HG03457 (cell line): ENCODE measurements at regions not wholly inside any gene's neighbourhood (a gene's known extent, or its start where the extent isn't known, plus 50 kb on each side); places are given as distances from the start of the nearest gene placed in this dataset.

Experiments
- ATAC-seq: cut with Tn5 transposase; IDR thresholded peaks from one replicate; pipeline ENCODE4 v1.9.1; 2021; ENCODE audit warnings: moderate number of reproducible peaks; ENCODE audit not compliant: unreplicated experiment

DNA sequence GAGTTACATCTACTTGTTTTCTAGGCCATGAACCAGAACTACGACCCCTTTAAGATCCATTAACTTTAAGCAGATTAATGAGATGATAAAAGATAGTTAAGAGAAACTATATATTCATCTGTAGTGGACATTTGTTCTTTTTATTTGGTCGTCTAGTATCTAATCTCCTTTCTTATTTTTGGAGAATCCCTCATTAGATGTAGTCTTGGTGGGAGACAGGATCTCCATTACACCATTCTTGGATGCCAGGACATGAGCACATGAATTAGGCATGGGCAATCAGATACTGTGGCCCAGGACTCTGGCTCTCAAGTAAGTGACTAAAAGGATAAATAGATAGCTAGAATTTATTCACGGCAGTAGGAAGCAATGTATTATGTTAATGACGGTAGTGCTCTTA is 245.0 kb downstream of the ATP23 start:
- no peak for ATAC-seq

DNA sequence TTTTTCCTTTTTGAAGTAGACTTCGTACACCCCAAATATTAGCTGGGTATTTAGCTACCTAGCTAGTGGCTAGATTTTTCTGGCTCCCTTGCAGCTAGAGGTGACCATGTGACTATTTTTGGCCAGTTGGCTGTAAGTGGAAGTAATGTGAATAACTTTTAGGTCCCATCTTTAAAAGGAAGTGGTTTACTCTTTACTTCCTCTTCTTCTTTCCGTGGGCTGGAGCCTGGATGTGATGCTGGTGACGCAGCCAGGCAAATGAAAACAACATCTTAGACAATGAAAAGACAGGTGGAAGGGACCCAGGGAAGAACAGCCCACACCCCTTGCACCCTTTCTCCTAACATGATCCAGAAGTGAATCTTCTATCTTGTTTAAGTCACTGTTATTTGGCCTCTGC is 245.5 kb downstream of the ATP23 start:
- no peak for ATAC-seq

DNA sequence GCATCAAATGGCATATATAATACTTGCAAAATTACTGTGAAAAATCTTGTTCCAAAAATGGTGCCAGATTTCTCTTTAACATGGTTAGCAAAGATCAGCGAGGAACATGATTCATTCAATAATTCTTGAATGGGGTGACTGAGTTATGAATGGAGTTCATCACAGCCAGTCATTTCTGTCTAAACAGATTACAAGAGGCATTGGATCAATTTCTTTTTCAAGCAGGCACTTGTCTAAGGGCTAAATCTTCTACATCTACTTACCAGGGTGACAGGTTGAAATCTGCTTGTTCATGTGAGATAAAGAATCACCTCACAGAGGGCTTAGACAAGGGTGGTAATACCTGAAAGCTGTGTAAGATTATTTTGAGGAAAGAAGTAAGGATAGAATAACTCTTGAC is 247.7 kb downstream of the ATP23 start:
- no peak for ATAC-seq

DNA sequence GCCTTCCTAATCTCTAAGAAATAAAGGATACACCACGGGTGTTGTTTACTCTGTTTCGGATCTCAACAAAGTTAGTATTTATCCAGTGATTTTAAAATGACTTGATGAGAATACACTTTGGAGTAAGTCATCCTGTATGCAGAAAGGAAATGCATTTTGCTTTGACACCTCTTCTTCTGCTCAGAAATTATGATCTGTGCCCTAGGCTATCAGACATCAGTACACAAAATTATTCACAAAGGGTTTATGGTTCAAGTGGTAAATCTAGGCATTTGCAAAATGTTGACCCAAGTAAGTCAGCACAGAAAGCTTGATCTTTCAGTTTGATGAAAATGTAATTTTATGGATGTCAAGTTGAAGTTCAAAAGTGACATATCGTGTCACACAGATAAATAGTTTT is 248.5 kb downstream of the ATP23 start:
- ATAC-seq: no peak

DNA sequence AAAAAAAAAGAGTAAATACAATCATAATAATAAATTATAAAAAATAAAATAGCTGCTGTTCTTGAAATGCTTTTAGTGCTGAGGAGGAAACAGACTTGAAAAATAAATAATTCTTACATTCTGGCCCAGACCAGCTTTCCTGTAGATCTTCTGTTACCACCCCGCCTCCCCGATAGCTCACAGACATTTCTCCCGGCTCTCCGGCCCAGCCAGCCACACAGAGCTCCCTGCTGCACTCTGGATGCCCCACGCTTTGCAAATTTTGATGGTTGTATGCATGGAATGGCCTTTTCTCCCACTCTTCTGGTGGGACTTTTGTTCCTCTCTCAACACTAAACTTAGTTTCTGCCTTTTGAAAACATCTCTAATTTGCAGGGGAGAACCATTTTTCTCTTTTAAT is 249.3 kb downstream of the ATP23 start:
- no peak for ATAC-seq

DNA sequence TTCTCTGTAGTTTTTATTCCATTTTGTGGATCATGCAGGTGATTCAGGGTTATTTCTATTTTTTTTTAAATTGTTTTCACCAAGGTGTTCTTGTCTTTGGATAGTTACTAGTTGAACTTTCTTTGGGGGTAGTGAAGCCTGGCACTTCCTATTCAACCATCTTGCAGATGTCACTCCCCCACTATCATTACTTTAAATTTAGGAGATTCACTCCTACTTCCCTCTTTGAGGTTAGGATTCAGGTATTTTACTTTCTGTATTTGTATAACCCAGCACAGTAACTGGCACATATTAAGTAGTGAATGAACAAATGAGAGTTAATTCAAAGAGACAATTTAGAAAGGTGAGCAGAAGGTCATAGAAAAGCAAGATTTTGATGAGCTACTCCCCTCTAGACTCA is 255.6 kb downstream of the ATP23 start:
- no peak for ATAC-seq

DNA sequence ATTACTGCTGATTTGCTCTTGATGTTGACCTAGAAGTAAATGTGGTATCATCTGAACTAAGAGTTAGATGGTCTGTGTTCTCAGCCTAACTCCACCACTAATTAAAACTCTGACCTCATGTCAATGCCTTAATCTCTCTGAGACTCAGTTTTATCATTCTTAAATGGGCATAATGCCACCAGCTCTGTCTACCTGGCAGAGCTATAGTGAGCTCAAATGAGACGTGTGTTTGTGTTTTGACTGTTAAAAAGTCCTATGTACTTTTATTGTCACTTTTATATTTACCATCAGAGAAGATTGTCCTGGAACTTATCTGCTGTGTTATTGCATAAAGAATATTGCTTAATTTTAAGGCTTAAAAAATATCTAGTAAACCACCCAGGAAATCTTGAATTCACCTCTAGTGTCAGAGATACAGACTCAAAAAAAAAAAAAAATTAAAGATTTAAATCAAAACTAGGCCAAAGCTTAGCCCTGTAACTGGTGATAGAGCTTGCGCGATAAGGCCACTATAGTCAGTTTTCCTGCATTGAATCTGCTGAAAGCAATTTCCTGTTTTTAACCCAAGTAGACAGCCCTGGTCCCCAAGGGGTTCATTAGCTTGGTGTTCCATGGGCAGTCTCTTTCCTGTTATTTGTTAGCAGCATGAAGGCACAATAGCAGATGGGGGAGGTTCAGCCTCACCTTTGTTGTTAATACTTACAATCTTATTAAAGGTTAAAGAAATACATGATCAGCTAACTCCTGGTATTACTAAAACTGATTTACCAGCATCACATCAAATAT is 261.8 kb downstream of the ATP23 start:
- no peak for ATAC-seq

DNA sequence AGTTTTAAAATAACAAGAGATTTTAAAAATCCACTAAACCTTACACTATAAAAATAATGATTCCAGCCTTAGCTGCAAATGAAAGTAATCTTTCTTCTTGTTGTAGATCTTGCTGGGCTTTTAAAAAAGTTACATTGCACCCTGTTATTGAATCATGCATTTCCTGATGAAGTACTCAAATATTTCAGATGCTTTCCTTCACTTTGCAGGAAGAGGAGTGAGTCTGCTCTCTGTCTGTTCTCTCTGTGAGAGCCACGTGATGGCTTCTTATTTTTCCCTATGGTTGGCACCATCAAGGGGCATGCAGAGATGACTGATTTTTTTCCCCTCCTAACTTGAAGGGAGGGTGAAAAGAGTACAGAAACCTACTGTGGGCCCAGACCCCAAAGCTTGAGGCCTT is 262.7 kb downstream of the ATP23 start:
- no peak for ATAC-seq

DNA sequence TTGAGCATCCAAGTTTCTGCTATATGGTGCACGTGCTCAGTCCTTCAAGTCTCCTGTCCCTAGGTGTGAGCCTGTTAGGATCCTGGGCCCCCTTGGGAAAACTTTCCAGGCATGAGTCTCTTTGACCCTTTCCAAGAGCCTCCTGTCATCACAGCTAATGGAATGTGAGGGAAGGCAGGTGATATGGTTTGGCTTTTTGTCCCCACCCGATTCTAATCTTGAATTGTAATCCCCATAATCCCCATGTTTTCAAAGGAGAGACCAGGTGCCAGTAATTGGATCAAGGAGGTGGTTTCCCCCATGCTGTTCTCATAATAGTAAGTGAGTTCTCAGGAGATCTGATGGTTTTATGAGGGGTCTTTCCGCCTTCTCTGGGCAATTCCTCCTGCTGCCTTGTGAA is 265.5 kb downstream of the ATP23 start:
- no peak for ATAC-seq

DNA sequence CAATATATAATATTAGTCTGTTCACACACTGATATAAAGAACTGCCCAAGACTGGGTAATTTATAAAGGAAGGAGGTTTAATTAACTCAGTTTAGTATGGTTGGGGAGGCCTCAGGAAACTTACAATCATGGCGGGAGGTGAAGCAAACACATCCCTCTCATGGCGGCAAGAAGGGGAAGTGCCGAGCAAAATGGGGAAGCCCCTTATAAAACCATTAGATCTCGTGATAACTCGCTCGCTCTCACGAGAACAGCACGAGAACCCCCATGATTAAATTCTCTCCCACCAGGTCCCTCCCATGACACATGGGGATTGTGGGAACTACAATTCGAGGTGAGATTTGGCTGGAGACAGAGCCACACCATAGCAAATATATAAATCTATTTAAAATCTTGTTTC is 269.8 kb downstream of the ATP23 start:
- ATAC-seq: no peak

DNA sequence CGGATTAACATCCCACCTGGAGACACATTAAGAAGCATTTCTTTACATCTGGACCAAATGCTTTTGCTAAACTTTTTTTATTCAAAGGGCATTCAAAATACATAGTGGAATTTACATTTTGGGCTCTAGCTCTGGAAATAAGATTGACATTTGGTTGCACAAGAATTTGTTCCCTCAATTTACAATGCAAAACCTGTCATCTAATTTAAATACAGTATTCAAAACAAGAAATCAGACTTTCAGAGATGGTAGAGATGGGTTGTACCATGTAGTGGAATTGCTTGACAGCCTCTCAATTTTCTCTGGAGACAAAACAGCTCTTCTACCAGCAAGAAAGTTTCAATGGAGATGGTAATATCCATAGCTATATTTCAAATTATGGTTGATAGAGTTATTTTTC is 275.8 kb downstream of the ATP23 start:
- no peak for ATAC-seq

DNA sequence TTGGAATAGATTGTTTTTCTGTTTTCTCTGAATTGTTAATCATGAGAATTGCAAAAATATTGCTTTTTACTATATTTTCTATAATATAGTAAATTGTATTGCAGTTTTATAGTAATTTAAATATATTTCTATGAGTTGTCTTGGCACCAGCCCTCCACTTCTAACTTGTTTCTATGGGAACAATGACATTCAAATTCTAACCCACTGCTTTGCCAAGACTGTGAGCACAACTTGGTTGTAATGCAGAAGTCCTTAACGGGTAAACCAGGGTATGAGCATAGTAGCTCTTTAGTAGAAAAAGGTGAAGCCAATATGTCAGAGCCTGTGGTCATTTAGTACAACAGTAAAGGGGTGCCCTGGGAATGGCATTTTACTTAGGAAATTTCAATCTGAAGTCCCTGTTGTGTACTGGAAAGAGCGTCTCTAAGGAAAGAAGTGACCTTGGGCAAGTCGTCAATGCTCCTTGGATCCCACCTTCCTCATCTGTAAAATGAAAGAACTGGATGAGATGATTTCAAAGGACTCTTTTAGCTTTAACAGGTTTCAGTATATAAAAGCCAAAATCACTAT is 283.3 kb downstream of the ATP23 start:
- no peak for ATAC-seq

DNA sequence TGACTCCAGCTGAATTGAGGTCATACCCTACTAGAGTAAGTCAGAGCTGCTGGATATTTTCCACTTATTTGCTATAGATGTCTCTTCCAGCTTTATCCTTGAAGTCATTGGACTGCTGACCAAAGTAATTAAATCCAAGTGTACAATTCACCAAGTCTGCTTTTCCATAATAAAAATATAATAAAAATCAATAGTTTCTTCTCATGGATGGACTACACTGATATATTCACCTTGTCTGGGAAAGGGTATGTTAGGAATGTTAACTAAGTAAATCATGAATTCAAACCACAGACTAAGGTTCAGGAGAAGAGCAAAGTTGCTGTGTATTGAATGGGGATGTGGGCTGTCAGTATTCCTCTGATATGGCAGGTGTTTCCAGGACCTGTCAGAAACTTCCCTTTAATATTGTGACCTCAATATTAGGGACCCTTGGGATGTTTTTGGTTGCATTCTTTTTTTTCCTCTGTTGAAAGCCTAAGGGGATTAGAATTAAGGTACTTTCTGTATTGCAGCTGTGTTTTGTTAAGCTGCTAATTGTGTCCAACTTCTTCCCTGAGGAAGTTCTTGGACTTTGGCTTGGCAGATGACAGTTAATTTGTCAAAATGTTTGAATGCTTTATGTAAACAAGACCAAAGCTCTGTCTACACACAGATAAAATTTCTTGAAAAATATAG is 284.0 kb downstream of the ATP23 start:
- no peak for ATAC-seq

DNA sequence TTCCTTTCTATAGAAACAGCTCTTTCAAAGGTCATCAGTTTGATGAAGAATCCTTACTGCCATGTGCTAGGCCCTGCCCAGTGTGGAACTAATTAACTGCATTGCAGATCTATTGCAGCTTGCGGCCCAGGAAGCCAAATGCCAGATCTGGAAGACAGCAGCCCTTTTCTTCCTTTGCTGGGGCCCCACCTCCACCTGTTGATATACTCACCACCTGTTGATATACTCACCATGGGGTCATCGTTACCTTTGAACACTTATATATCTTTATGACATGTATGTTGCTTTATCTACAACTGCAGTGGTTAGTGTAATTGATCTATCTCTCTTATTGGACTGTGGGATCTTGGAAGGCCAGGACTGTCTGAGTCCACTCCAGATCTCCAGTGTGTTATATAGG is 292.5 kb downstream of the ATP23 start:
- no peak for ATAC-seq

DNA sequence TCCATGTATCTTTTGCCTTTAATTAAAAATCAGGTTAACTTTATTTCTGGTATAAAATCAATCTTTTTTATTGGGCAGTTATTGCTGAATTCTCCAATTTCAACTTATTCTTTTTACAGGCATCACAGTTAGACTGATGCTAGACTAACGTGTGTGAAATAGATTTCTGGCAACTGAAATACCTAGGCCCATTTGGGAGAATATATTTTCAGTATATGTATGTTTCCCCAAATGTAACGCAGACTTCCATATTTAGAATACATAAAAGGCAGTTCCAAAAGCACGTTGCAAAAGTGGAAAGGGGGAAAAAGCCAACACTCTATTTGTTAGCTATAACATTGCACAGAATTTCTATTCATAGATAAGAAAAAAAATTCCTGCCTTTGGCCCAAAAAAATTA is 297.0 kb downstream of the ATP23 start:
- no peak for ATAC-seq

DNA sequence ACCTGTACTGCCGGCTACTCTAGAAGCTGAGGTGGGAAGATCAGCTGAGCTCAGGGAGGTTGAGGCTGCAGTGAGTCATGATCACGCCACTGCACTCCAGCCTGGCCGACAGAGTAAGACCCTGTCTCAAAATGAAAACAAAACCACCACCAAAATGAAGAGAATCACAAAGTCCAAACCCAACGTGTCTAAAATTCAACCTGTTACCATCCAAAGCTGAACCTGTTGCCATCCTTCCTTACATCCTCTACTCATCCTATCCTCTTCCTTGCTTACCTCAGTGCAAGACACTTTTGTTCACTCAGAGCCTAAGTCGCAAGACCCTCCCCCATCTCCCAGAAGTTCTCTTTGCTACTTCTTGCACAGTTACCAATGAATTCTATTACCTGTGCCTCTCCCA is 299.7 kb downstream of the ATP23 start:
- ATAC-seq: no peak

DNA sequence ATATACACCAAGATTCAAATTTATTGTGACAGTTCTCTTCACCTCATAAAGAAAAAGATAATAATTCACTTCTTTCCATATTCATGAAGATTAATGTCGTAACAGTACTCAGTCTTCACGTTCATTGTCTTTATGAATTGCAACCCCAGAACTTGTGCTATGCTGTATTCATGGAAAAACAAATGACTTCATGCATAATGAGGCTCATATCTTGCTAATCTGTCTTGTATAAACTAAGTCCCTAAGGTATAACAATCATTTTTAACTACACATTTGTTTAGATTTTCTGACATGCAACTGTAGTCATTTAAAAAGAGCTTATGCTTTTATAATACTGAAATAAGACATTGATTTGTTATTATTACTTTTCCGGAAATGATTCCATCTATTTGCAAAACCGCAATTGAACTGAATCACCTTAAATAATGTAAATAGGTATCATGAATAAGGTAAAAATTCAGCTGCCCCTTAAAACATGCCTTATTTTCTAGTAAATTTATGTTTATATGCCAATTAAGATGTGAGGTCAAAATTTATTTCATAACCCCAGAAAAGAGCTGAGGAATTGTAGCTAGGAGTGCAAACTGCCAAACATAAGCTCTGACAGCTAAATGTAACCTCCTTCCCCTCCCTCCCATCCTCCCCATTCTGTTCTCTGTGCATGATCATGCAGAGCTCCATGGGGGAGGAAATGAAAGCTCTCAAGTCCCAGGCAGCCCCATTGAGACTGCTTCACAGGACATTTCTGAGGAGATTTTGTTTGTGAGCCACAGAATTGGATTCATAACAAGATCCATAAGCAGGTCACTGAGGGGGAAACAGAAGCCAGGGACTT is 301.6 kb downstream of the ATP23 start:
- no peak for ATAC-seq

DNA sequence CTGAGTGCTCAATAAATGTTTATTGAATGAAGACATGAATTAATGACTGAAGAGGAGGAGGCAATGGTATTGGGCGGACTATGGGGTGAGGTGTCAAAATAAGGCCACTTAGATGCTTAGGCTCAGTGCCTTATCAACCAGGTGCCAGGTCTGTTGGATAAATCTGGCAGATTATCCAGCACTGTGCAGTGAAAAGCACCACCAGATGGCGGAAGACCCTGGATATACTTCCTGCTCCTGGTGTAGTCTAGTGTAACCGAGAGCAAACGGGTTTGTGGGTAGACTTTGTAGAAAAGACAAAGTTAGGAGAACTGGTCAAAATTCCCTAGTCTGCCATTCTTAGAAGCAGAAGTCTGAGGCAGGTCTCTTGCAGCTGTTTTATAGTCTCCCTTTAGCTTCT is 306.3 kb downstream of the ATP23 start:
- no peak for ATAC-seq

DNA sequence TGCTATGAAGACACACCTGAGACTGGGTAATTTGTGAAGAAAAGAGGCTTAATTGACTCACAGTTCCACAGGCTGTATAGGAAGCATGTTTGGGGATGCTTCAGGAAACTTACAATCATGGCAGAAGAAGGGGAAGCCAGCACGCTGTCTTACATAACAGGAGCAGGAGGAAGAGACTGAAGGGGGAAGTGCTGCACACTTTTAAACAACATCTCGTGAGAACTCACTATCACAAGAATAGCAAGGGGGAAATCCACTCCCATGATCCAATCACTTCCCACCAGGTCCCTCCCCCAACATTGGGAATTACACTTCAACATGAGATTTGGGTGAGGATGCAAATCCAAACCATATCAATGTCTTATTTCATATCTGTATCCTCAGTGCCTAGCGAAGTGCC is 307.2 kb downstream of the ATP23 start:
- ATAC-seq: no peak

DNA sequence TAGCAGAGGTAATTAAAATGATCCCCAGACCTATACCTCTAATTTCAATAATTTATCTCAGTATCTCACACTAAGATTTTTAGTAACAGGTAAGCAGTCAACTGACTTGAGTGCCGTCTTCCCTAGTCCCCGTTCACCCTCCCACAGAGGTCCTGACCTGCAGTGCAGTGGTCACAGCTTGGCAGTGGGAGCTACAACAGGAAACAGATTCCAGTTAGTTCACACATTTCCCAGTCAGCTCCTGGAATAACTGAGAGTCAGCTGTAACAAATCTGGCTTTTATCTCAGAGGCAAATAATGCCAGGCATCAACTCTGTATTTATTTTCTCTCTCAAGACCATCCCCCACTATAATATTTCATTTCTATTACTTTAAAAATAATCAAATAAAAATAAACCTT is 308.2 kb downstream of the ATP23 start:
- no peak for ATAC-seq

DNA sequence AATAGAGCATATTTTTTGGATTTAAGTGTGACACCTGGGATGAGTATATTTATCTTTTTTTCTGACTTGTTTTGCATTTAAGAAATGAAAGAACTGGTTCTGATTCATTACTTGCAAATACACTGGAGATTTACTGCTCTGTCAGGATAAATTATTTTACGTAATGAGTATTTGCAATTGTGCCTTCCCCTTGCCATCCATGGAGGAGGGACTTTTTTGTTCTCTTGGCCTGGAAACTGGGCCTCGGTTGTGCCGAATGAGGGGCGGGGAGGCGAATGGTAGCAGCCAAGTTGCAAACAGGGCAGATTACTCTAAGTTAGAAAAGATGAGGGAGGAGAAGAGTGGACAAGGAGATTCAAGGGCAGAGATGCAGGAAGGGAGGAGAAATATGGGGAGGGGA is 308.7 kb downstream of the ATP23 start:
- no peak for ATAC-seq

DNA sequence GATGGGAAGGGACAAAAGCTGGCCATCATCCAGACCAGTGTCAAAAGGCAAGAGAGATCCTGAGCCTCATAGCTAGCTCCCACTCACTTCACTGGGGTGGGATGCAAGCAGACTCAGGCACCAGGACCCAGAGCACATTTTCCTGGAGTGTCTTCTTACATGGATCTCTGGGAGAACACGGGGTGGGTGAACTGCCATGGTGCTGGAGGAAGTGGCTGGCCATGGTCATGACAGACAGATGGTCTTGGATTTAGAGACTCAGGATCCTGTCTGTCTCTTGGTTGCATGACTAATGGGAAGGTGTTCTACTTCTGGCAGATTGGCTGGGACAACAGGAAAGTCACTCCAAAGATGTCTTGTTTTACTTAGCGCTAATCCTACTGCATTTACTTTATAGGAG is 311.5 kb downstream of the ATP23 start:
- no peak for ATAC-seq
